Lung (tissue), 11 donors: ENCODE measurements at regions not wholly inside any gene's neighbourhood (a gene's known extent, or its start where the extent isn't known, plus 50 kb on each side); places are given as distances from the start of the nearest gene placed in this dataset.

ENCODE experiments used
- ATAC-seq: fragments of 200-7000 bp; cut with Tn5 transposase; one replicate; pipeline ENCODE4 v1.9.1; 2020; ENCODE audit warnings: moderate number of reproducible peaks; ENCODE audit not compliant: insufficient read depth, low FRiP score
- DNase-seq, 3 donors: peaks; one replicate each; pipeline ENCODE4 v3.0.0-alpha.2; 2013 to 2017
- H3K27ac ChIP-seq, 2 donors: one replicate each; pipeline ENCODE4 v1.5.1; 2013; ENCODE audit warnings: mild to moderate bottlenecking in 2 of 2, moderate library complexity in 2 of 2, control low read depth in 1 of 2, inconsistent platforms in 1 of 2, low read depth in 1 of 2, low read length in 1 of 2
- H3K27me3 ChIP-seq, 3 donors: one replicate each; pipeline ENCODE4 v1.5.1; 2013; ENCODE audit warnings: low read length in 2 of 3; ENCODE audit not compliant: control insufficient read depth in 3 of 3, insufficient read depth in 3 of 3
- H3K36me3 ChIP-seq, 4 donors: one replicate each; pipeline ENCODE4 v1.5.1; 2013; ENCODE audit warnings: low read length in 4 of 4, mild to moderate bottlenecking in 1 of 4, moderate library complexity in 1 of 4; ENCODE audit not compliant: control insufficient read depth in 4 of 4, insufficient read depth in 4 of 4
- H3K4me1 ChIP-seq, 5 donors: one replicate each; pipeline ENCODE4 v1.5.1; 2013; ENCODE audit warnings: low read length in 5 of 5, mild to moderate bottlenecking in 2 of 5, moderate library complexity in 1 of 5; ENCODE audit not compliant: control insufficient read depth in 5 of 5, insufficient read depth in 5 of 5
- H3K4me3 ChIP-seq: one replicate; pipeline ENCODE4 v1.5.1; 2013; ENCODE audit warnings: mild to moderate bottlenecking, control low read depth, moderate library complexity
- H3K9ac ChIP-seq, 2 donors: one replicate each; pipeline ENCODE4 v1.5.1; 2013; ENCODE audit warnings: low read length in 2 of 2, control low read depth in 1 of 2; ENCODE audit not compliant: insufficient read depth in 1 of 2
- H3K9me3 ChIP-seq, 4 donors: one replicate each; pipeline ENCODE4 v1.5.1; 2013; ENCODE audit warnings: low read length in 3 of 4, mild to moderate bottlenecking in 1 of 4, moderate library complexity in 1 of 4; ENCODE audit not compliant: control insufficient read depth in 4 of 4, insufficient read depth in 3 of 4
- CTCF ChIP-seq: IDR thresholded peaks from 2 replicates; pipeline ENCODE4 v1.5.1; 2012; ENCODE audit warnings: mild to moderate bottlenecking; ENCODE audit errors: control extremely low read depth, extremely low read depth
- WGBS, 2 donors: extraction: QIAGEN DNeasy Blood & Tissue Kit; methylation state at CpG; one replicate each; pipeline ENCODE4 v1.1.7; 2013; 5-methylcytosine and 5-hydroxymethylcytosine counted together
- donor health status: control.
- donor health status: control.
- donor health status: Bipolar disorder and iron deficiency.
- donor health status: healthy.
- donor health status: DM: yes; HTN: yes; CAD: no.

- no peak for TF ChIP-seq CTCF
- Histone ChIP-seq H3K9ac (no peak overlapping the region), H3K4me1 (no peaks in the 10 kb centered on the region), H3K4me3 (no peak overlapping the region), H3K27ac (no peak overlapping the region), H3K9me3 (no peaks in the 10 kb centered on the region), H3K36me3 (no peaks in the 10 kb centered on the region), H3K27me3 (no peaks in the 10 kb centered on the region)
- no peak for ATAC-seq
- no peak for DNase-seq
- WGBS, 2 donors: 63 to 74% methylated on average over 5 of the region's 5 CpGs
Measured at GRCh38 chr1:238953448-238954010, 432.8 kb upstream of the CHRM3 start.

GRCh38 chr1:238951809-238952208 lies 434.6 kb upstream of the CHRM3 start:
- Histone ChIP-seq H3K9me3 (peaks cover 0 to 2% (median 0%) of the 10 kb centered on the region in 4 donors), H3K27me3 (no peaks in the 10 kb centered on the region), H3K36me3 (no peaks in the 10 kb centered on the region), H3K27ac (no peak overlapping the region), H3K4me1 (no peaks in the 10 kb centered on the region), H3K9ac (no peak overlapping the region), H3K4me3 (no peak overlapping the region)
- ATAC-seq (no peak), DNase-seq (peak; percentile 18 to 62 (median 61))
- TF ChIP-seq CTCF: peak; percentile 9
- 39 to 41% methylated on average over 6 of the region's 6 CpGs for WGBS, 2 donors

GRCh38 chr1:238950784-238951183 lies 435.6 kb upstream of the CHRM3 start:
- DNase-seq (no peak), ATAC-seq (no peak)
- Histone ChIP-seq H3K4me3 (no peak overlapping the region), H3K27me3 (no peaks in the 10 kb centered on the region), H3K9ac (no peak overlapping the region), H3K27ac (no peak overlapping the region), H3K36me3 (no peaks in the 10 kb centered on the region), H3K9me3 (peaks cover 0 to 2% (median 0%) of the 10 kb centered on the region in 4 donors), H3K4me1 (no peaks in the 10 kb centered on the region)
- 36 to 48% methylated on average over 4 of the region's 4 CpGs for WGBS, 2 donors
- TF ChIP-seq CTCF: no peak

- TF ChIP-seq CTCF: no peak
Measured at GRCh38 chr1:238950017-238950416, 436.4 kb upstream of the CHRM3 start.

More at GRCh38 chr1:238950017-238950416, 436.4 kb upstream of the CHRM3 start:
- Histone ChIP-seq H3K4me1 (no peaks in the 10 kb centered on the region), H3K4me3 (no peak overlapping the region), H3K27me3 (no peaks in the 10 kb centered on the region), H3K9me3 (peaks cover 0 to 2% (median 0%) of the 10 kb centered on the region in 4 donors), H3K27ac (no peak overlapping the region), H3K9ac (no peak overlapping the region), H3K36me3 (no peaks in the 10 kb centered on the region)
- no peak for ATAC-seq
- WGBS, 2 donors: 98% methylated on average over 3 of the region's 3 CpGs
- DNase-seq: no peak
